SK-N-SH (cell line): ENCODE measurements at regions not wholly inside any gene's neighbourhood (a gene's known extent, or its start where the extent isn't known, plus 50 kb on each side); places are given as distances from the start of the nearest gene placed in this dataset.

Experiments used
- FOSL2 ChIP-seq: IDR thresholded peaks from 2 replicates; pipeline ENCODE4 v1.4.0; 2012; ENCODE audit warnings: low read depth, mild to moderate bottlenecking, moderate library complexity, borderline replicate concordance
- GABPA ChIP-seq: IDR thresholded peaks from 2 replicates; pipeline ENCODE4 v1.4.0; 2012; ENCODE audit warnings: low read depth, mild to moderate bottlenecking
- RXRA ChIP-seq: IDR thresholded peaks from 2 replicates; pipeline ENCODE4 v1.4.0; 2012; ENCODE audit warnings: low read depth, mild to moderate bottlenecking, borderline replicate concordance
- TF ChIP-seq, protein P1 (sequence below): IDR thresholded peaks from 2 replicates; pipeline ENCODE4 v1.4.0; 2012; ENCODE audit warnings: low read depth, borderline replicate concordance
- TF ChIP-seq, protein P2 (sequence below): fragments of 200-600 bp; sonication (generic); IDR thresholded peaks from 2 replicates; pipeline ENCODE4 v1.6.1; 2017; ENCODE audit warnings: antibody characterized with exemption, mild to moderate bottlenecking, moderate library complexity
- TF ChIP-seq, protein P3 (sequence below): IDR thresholded peaks from 2 replicates; pipeline ENCODE4 v1.4.0; 2012; ENCODE audit warnings: low read depth

DNA sequence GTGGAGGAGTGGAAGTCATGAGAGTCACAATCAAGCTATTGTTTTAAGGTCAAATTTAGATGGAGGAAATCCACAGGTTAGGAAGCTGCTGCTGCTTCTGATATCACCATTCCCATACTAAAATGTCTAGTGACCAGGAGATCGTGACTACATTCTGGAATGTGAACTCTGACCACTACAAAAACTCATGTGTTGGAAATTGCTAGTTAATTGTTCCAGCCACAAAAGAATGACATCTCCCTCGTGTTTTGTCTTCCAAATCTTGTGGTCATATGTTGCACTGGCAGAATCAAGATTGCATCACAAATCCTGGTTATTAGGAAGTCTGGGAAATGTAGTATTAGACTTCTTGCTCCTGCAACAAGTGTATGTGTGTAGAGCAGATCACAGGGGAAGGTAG, 441.9 kb downstream of the CD109 start:
- TF ChIP-seq, protein P1, sequence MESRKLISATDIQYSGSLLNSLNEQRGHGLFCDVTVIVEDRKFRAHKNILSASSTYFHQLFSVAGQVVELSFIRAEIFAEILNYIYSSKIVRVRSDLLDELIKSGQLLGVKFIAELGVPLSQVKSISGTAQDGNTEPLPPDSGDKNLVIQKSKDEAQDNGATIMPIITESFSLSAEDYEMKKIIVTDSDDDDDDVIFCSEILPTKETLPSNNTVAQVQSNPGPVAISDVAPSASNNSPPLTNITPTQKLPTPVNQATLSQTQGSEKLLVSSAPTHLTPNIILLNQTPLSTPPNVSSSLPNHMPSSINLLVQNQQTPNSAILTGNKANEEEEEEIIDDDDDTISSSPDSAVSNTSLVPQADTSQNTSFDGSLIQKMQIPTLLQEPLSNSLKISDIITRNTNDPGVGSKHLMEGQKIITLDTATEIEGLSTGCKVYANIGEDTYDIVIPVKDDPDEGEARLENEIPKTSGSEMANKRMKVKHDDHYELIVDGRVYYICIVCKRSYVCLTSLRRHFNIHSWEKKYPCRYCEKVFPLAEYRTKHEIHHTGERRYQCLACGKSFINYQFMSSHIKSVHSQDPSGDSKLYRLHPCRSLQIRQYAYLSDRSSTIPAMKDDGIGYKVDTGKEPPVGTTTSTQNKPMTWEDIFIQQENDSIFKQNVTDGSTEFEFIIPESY, result no peak
- TF ChIP-seq, protein P2, sequence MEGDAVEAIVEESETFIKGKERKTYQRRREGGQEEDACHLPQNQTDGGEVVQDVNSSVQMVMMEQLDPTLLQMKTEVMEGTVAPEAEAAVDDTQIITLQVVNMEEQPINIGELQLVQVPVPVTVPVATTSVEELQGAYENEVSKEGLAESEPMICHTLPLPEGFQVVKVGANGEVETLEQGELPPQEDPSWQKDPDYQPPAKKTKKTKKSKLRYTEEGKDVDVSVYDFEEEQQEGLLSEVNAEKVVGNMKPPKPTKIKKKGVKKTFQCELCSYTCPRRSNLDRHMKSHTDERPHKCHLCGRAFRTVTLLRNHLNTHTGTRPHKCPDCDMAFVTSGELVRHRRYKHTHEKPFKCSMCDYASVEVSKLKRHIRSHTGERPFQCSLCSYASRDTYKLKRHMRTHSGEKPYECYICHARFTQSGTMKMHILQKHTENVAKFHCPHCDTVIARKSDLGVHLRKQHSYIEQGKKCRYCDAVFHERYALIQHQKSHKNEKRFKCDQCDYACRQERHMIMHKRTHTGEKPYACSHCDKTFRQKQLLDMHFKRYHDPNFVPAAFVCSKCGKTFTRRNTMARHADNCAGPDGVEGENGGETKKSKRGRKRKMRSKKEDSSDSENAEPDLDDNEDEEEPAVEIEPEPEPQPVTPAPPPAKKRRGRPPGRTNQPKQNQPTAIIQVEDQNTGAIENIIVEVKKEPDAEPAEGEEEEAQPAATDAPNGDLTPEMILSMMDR, result no peak
- TF ChIP-seq FOSL2 (no peak), GABPA (no peak), RXRA (no peak)
- TF ChIP-seq, protein P3, sequence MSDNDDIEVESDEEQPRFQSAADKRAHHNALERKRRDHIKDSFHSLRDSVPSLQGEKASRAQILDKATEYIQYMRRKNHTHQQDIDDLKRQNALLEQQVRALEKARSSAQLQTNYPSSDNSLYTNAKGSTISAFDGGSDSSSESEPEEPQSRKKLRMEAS, result no peak
